Left renal pelvis (tissue), 4 donors: ENCODE measurements at regions not wholly inside any gene's neighbourhood (a gene's known extent, or its start where the extent isn't known, plus 50 kb on each side); places are given as distances from the start of the nearest gene placed in this dataset.

Experiments used
- DNase-seq, 4 donors: peaks; one replicate each; pipeline ENCODE4 v3.0.0-alpha.2; 2013; ENCODE audit warnings: low read depth in 4 of 4, low spot score in 3 of 4

- DNase-seq = no peak
These were observed 312.7 kb downstream of the SPRY1 start for GRCh38 chr4:123709336-123709735.

- no peak for DNase-seq
These were observed 334.4 kb downstream of the SPRY1 start for GRCh38 chr4:123731035-123731434.

GRCh38 chr4:123737156-123737555 is 340.6 kb downstream of the SPRY1 start:
- no peak for DNase-seq

- no peak for DNase-seq
These were observed 343.2 kb downstream of the SPRY1 start for GRCh38 chr4:123739806-123740205.

GRCh38 chr4:123740236-123740635 is 343.6 kb downstream of the SPRY1 start:
- no peak for DNase-seq

GRCh38 chr4:123741906-123742305 is 345.3 kb downstream of the SPRY1 start:
- no peak for DNase-seq

- no peak for DNase-seq
These were observed 347.3 kb downstream of the SPRY1 start for GRCh38 chr4:123743848-123744247.

GRCh38 chr4:123744664-123745290 is 348.2 kb downstream of the SPRY1 start:
- DNase-seq = no peak

GRCh38 chr4:123747016-123747415 is 350.4 kb downstream of the SPRY1 start:
- no peak for DNase-seq

GRCh38 chr4:123748806-123749205 is 352.2 kb downstream of the SPRY1 start:
- no peak for DNase-seq

GRCh38 chr4:123749383-123749782 is 352.8 kb downstream of the SPRY1 start:
- DNase-seq = no peak

GRCh38 chr4:123750044-123750443 is 353.4 kb downstream of the SPRY1 start:
- DNase-seq = peak in 2 of 4 donors; percentile 33 to 35

- DNase-seq = no peak
These were observed 359.1 kb downstream of the SPRY1 start for GRCh38 chr4:123755655-123756054.

- no peak for DNase-seq
These were observed 371.2 kb downstream of the SPRY1 start for GRCh38 chr4:123767806-123768205.

- DNase-seq = no peak
These were observed 374.3 kb downstream of the SPRY1 start for GRCh38 chr4:123770884-123771283.

- DNase-seq = no peak
These were observed 379.7 kb downstream of the SPRY1 start for GRCh38 chr4:123776267-123776666.

GRCh38 chr4:123777373-123777772 is 380.8 kb downstream of the SPRY1 start:
- no peak for DNase-seq

GRCh38 chr4:123783151-123783790 is 386.7 kb downstream of the SPRY1 start:
- no peak for DNase-seq

GRCh38 chr4:123783921-123784320 is 387.3 kb downstream of the SPRY1 start:
- DNase-seq = no peak

GRCh38 chr4:123784626-123785025 is 388.0 kb downstream of the SPRY1 start:
- no peak for DNase-seq

- no peak for DNase-seq
These were observed 388.9 kb downstream of the SPRY1 start for GRCh38 chr4:123785538-123785937.

GRCh38 chr4:123786163-123786915 is 389.7 kb downstream of the SPRY1 start:
- peak in 1 of 4 donors; percentile 2 for DNase-seq
